ENCODE measurements at regions not wholly inside any gene's neighbourhood (a gene's known extent, or its start where the extent isn't known, plus 50 kb on each side); places are given as distances from the start of the nearest gene placed in this dataset.
"Not testable (repeated sequence)": the region's sequence is repeated elsewhere in the genome, so short reads cannot be mapped to it uniquely, and the experiment has no call there.

DNA sequence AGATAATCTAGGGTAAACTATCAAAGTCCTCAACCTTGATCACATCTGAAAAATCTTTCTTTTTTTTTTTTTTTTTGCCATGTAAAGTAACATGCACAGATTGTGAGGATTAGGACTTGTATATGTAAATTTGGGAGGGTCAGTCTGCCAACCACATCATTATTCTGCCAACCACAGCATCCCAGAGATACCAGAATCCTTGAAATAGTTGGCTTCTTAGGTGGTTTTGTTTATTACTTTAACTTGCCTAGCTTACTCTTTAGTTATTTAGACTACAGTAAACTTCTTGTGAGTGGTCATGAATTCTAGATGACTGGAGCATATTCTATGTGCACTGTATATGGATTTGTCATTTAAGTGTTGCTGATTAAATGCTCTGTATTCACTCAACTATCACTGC lies 242.1 kb upstream of the RBMS1 start:
- no peak for DNase-seq

DNA sequence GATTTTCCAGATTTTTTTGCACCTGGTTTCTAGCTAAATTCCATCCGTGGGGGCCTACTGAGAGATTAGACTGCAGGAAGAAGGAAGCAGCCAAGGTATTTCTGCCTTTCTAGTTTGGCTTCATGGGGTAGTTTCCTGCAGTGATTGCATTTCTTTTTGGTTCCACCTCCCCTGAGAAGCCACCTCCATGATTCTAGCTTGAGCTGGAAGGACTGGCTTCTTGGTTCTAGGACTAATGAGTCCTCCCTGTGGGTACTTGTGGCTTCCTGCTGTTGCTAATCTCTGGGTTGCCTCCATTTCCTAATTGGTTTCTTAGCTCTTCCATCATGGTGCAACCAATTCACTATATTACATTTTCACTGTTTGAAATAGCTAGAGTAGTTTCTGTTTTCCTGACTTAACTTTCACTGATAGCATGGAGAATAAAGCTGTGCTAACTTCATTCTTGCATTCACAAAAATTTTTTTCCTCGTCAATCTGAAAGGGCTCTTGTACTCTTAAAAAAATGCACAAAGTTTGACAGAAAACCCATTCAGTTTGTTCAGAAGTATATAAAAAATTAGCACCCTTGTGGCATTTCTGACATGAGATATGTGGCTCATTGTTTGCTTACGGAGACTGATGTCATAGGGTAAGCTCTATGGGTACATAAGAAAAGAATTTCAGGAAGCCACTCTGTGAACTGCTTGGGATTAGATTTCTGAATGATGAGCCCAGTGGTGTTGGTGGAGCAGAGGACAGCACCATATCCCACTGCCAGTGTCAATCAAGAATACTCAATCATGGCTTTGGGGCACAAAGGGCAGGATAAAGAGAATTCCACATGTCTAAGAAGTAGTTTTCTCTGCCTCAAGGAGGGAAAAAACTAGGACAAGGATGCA lies 242.8 kb upstream of the RBMS1 start:
- no peak for DNase-seq

DNA sequence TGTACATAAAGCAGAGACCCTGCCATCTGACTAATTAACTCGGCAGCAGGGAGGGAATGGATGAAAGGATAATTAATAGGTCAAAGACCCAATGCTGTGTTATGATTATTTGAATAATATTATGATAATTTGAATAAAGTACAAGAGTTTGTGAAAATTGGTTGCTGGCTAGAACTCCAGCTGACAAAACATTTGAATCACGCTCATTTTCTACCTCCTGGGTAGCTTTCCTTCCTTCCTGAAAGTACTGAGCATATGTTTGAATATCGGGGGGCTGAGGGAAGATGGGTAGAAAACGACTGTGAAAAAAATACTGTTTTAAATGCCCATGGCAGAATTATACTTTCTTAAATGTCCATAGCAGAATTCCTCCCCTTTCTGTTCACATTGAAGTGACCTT lies 243.6 kb upstream of the RBMS1 start:
- no peak for DNase-seq

DNA sequence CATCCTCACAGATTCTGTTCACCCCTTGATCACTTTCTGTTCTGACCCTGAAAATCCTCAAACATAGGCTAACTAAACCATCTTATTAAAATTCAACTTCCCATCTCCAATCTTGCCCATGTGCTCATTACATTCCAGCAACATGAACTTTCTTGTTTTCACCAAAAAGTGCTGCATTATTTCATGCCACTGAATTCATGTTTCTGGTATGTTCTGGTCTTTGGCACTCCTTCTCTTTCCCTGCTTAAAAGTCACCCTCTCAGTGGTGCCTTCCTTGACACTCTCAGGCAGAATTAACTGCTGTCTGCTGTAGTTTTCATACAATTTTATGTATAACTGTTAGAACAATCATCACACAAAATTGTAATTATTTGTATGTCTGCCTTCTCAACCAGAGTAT lies 247.7 kb upstream of the RBMS1 start:
- DNase-seq: no peak

DNA sequence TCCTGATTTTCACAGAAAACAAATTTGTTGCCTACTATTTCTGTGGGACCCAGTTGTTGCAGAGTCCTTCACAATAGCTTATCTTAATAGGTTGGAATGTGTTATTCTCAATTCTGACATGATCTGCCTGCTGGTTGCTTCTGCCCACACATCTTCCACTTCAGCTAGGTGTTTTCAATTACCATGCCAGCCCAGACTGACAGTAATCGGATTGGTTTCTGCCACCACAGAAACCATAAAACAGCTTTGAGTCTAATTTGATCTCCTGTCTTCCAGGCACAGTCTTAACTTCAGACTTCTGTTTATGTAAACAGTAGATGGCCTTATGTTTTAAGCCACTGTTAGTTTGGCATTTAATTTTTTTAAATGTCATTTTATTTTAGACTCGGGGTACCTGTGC lies 248.2 kb upstream of the RBMS1 start:
- no peak for DNase-seq

DNA sequence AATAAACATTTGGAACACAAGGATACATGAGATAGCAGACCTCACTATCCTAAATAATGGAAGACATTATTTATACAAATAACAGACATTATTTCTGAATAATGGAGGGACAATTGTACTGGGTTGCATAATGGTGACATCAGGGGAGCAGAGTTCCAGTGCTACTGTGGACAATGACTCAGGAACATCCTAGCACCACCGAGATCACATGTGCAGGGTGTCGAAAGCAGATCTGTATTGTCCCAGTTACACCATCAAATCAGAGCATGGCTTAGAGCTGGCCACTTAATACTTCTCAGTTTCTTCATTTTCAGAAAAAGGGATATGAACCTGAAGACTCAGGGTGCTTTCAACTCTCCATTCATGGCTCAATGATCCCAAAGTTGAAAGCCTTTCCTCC lies 249.1 kb upstream of the RBMS1 start:
- DNase-seq: no peak

DNA sequence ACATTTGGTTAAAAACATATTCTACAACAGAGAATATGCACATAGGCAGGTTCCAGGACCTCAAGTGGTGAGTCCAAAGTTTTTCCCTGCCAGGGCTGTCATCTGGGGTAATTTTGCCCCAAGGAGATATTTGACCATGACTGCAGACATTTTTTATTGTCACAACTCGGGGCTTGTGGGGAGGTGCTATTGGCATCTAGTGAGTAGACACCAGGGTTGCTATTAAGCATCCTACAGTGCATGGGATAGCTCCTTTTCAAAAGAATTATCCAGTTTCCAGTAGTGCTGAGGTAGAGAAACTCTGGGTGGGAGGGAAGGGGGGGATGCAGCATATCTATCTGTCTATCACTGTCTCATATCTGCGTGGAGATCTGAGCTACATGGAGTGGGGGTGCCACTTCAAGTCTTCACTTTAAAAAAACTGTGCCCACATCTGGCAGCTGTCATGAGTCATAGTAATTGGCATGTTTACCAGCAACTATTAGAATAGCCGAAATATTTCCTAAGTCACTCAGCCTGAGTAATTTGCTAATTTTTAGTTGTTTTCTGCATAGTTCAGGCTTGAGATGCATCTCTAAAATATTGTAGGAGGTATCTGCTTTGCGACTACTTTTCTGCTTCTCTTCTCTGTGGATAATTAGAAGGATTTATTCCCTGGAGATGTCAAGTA lies 254.0 kb upstream of the RBMS1 start:
- DNase-seq: no peak

DNA sequence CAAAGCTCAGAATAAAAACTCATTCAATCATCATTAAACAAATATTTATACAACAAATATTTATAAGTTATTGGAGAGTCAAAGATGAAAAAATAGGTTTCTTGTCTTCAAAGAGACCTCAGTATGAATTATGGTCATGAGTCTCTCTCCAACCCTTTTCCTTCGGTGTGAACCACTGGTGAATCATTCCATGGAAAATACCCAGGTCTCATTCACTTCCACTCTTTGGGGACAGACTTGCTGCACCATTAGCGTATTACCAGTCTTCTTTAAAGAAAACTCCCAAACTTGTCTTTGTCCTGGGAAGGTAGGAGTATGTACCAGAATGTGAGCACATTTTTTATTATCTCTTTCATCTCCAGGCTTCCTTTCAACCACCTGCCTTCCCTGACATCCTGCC lies 257.4 kb upstream of the RBMS1 start:
- DNase-seq: no peak

DNA sequence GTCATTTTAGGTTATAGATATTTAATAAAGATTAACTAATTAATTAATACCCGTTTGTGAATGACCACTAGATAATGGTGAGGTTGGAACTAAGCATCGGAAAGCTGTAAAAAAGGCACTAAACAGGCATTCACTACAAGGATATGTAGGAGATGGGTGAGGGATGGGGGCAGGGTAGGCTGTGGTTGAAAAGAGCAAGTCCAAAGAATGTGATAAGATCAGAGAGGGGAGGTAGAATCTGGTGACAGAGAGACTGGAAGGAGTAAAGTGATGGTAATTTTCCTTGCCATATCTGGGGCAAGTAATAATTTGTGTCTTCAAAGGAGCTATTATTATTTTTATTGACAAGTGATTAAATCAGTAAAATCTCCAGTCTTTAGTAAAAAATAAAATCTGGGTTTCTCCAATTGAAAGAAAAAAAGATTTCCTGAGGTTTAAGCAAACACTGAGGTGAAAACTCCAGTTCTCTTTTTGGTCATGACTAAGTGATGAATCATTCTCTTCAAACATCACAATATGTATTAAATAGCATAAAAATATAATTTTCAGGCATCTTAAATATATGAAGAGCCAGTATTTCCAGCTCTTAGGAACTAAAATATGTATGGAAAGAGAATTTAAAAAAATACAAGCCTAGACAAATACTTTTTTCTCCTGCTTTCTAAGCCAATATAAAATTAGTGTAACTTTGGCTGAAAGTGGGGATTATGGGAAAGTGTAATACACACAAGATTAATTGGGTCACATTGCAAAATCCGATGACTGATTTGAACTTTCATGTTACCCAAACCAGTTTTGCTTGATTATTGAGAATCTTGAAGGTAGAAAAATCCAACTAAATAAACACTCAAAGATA lies 259.1 kb upstream of the RBMS1 start:
- DNase-seq: no peak

DNA sequence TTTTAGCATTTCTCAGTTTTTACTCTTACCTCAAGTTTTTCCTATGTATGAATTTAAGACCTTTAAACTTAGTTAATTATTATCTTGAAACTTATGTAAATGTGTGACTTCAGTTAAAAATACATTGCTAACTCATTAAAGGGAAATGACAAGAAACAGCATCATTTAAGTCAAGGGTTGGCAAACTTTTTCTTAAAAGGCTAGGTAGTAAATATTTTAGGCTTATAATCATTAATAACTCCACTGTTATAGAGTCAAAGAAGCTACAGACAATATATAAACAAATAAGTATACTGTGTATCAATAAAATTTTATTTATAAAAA lies 259.7 kb upstream of the RBMS1 start:
- DNase-seq: no peak

DNA sequence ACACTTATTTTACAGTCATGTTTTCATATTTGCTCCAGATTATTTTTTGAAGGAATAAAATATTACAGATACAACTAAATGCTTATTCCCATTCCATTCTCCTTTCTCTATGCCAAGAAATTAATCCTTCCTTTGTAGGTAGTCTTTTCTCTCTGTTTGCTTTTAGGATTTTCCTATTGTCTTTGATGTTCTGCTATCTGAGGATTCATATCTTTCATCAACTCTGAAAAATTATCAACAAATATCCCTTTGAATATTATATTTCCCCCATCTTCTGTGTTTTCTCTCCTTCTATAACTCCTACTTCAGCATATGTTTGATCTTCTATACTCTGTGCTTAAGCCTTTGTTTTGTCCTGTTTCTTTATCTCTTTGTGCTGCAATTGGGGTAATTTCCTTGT lies 260.4 kb upstream of the RBMS1 start:
- DNase-seq: no peak

DNA sequence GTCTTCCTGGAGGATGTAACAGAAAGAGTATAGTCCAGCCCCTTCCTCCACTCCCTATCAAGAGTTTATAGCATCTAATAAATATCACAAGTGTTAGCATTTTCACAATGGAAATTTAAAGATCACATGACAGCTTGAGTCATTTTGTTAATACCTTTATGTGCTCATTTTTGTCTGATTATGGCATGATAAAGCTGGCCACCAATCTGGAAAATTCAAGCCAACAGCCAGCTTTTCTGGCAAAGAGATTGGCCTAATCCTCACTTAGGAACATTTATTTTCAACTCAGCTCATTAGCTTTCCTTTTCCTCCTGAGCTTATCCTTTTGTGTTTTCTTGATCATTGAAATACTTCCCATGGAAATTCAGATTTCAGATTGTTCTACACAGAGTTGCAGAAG lies 262.9 kb upstream of the RBMS1 start:
- no peak for DNase-seq

DNA sequence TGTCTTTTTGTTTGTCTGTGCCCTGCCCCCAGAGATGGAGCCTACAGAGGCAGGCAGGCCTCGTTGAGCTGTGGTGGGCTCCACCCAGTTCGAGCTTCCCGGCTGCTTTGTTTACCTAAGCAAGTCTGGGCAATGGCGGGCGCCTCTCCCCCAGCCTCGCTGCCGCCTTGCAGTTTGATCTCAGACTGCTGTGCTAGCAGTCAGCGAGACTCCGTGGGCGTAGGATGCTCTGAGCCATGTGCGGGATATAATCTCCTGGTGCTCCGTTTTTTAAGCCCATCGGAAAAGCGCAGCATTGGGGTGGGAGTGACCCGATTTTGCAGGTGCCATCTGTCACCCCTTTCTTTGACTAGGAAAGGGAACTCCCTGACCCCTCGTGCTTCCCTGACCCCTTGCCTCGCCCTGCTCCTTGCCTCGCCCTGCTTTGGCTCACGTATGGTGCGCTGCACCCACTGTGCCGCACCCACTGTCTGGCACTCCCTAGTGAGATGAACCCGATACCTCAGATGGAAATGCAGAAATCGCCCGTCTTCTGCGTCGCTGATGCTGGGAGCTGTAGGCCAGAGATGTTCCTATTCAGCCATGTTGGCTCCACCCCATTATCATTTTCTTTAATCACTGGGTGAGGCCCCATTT lies 269.0 kb upstream of the RBMS1 start:
- DNase-seq: not testable (repeated sequence)

DNA sequence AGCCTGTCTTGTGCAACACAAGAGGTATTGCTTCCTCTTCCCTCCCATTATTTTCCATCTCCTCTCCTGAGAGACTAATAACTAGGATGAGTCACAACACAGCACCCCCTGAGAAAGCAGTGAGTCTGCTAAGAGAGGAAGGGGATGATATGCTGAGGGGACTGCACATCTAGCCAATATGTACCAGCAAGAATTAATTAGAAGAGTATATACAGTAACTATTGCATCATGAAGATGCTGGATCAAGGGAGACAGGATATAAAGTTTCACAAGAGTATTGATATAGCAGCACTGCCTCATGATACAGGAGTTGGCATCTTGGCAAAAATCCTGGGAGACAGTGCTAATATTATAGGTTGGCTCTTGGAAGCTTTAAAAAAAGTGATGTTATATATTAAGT lies 289.9 kb upstream of the RBMS1 start:
- DNase-seq: no peak

DNA sequence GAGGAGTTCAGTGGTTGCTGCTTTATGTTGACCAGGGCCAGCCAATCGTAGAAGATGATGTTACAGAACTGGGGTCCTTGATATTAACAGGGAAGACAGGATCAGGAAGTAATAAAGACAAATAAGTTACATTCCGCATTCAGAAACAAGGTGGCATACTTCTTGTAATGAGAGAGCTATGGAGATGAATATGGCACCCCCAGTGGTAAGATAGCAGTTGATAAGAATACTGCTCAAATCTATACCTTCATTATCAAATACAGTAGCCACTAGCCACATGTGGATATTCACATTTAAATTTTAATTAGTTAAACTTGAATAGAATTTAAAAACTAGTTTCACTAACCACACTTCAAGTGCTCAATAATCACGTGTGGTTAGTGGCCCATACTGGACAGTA lies 290.4 kb upstream of the RBMS1 start:
- DNase-seq: no peak

DNA sequence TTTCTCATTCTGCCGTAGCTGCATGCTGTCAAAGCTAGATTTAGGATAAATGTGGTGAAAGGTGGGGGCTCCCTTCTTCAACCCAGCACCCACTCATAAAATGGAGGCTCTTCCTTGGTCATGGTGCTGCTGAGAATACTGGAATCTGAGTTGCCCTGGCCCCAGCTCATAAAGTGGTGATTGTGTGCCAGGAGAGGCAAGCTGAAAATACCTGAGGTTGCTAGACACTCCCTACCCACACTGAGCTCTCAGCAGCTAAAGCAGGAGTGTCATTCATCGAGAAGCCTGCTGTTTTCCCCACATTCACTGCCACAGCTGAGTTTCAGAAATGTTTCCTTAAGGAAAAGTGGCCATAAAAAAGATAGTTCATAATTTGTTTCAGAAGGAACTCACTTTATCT lies 297.1 kb upstream of the RBMS1 start:
- no peak for DNase-seq

DNA sequence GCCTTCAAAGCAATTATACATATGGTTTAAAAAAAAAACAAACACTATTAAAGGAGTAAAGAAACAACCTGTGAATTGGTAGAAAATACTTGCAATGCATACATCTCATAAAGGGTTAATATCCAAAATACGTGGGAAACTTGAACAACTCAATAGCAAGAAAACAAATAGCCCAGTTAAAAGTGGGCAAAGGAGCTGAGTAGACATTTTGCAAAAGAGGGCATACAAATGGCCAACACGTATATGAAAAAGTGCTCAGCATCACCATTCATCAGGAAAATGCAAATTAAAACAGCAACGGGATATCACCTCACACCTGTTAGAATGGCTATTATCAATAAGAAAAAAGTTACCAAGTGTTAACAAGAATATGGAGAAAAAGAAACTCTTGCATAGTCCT lies 298.3 kb upstream of the RBMS1 start:
- no peak for DNase-seq

DNA sequence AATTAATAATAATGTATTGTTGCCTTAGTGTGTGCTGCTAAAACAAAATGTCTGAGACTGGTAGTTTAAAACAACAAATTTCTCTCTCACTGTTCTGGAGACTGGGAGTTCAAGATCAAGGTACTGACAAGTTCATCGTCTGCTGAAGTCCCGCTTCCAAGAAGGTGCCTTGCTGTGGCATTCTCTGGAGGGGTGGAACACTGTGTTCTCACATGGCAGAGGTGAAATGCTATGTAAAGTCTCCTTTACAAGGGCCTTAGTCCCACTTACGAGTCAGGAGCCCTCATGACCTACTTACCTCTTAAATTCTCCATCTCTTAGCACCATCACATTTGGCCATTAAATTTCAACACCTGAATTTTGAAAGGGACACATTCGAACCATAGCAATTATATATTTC lies 299.2 kb upstream of the RBMS1 start:
- no peak for DNase-seq

DNA sequence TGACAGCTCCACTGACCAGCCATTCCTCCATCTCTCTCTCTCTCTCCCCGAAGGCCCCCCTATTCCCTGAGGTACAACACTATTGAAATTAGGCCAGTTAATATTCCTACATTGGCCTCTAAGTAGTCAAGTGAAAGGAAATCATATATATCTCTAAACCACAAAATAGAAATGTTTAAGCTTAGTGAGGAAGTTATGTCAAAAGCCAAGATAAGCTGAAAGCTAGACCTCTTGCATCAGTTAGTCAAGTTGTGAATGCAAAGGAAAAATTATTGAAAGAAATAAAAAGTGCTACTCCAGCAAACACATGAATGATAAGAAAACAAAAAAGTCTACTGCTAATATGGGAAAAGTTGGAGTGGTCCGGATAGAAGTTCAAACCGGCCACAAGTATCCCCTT lies 301.3 kb upstream of the RBMS1 start:
- no peak for DNase-seq

DNA sequence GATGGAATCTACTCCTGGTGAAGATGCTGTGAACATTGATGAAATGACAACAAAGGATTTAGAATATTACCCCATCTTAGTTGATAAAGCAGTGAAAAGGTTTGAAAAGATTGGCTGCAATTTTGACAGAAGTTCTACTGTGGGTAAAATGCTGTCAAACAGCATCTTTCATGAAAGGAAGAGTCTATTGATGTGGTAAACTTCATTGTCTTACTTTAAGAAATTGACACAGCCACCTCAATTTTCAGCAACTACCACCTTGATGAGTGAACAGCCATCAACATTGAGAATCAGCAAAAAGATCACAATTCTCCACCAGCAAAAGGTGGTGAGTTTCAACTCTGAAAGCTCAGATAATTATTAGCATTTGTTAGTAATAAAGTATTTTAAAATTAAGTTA lies 310.3 kb upstream of the RBMS1 start:
- DNase-seq: no peak

DNA sequence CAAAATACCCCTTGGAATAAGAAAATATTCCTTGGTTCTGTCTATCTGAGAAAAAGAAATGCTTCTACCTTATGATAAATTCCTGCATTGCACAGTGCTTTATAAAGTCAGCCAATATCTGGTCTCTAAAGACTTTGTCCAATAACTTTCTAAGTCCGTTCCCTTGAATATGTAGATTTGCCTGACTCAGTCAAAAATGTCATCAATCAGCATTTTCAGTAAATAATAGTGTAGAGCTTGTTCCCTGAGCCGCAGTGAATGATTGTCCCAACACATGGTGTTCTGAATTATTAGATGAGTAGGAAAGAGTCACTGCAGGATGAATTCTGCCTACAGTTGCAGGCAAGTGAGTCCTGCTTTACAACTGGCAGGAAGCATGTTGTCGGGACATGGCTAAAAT lies 316.8 kb upstream of the RBMS1 start:
- DNase-seq: no peak

DNA sequence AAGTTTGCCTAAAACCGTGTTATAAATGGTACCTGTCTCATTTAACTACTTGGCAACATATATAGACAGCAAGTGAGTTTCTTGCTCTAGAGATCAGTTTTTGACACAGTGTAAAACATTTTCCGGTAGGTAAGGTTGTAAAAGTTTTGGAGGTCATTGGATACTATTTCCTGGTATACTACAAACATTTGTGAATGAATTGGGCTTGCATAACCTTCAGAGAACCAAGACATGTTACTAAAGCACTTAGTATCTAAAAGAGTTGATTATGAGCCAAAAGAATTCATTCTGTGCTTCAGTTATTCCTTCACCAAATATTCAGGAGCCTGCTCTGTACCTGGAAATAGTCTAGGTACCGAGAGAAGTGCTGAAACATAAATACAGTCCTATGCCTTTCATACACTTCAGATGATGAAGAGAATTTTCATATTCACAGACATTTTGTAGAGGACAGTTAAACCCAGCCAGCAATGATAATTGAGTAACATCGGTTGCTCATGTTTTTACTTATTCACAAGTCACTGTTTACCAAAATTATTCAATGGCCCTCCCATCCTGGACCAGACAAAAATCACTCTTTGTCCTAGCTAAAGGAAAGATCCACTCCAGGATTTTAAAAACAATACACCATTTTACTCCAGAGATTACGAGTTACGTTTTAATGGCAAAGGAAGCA lies 319.4 kb upstream of the RBMS1 start:
- DNase-seq: no peak

DNA sequence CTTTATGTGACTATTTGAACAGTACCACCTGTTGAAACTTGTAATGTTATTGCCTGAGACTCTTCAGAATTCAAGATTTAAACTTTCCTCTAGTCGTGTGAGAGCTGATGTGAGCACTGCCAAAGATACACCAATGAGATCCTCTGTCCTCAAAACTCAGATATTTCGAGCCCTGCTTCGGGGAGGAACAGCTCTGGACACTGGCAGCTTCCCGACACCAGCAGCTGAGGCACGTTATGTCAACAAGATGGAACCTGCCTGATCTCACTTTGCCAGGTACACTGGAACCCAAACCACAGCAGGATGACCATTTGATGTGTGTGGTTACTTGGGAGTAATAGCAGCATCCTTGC lies 319.9 kb upstream of the RBMS1 start:
- no peak for DNase-seq
